Putamen (tissue), 1 donor: ENCODE measurements at regions not wholly inside any gene's neighbourhood (a gene's known extent, or its start where the extent isn't known, plus 50 kb on each side); places are given as distances from the start of the nearest gene placed in this dataset.
"Not testable (repeated sequence)": the region's sequence is repeated elsewhere in the genome, so short reads cannot be mapped to it uniquely, and the experiment has no call there.

ENCODE experiments used
- DNase-seq: peaks from one replicate; pipeline ENCODE4 v3.0.0-alpha.2; 2016; ENCODE audit warnings: low spot score

GRCh38 chr13:71214357-71214756 lies 652.6 kb downstream of the DACH1 start:
- no peak for DNase-seq

- no peak for DNase-seq
Measured at GRCh38 chr13:71213252-71213821, 653.7 kb downstream of the DACH1 start.

- no peak for DNase-seq
Measured at GRCh38 chr13:71210861-71211260, 656.1 kb downstream of the DACH1 start.

GRCh38 chr13:71209217-71209616 lies 657.8 kb downstream of the DACH1 start:
- no peak for DNase-seq

- DNase-seq = not testable (repeated sequence)
Measured at GRCh38 chr13:71184583-71184982, 682.4 kb downstream of the DACH1 start.

- DNase-seq = not testable (repeated sequence)
Measured at GRCh38 chr13:71183352-71183751, 683.7 kb downstream of the DACH1 start.

GRCh38 chr13:71171740-71172139 lies 695.3 kb downstream of the DACH1 start:
- no peak for DNase-seq

GRCh38 chr13:71169180-71169579 lies 697.8 kb downstream of the DACH1 start:
- no peak for DNase-seq

GRCh38 chr13:71156550-71156949 lies 710.5 kb downstream of the DACH1 start:
- DNase-seq = no peak

- no peak for DNase-seq
Measured at GRCh38 chr13:71149498-71150363, 717.3 kb downstream of the DACH1 start.

GRCh38 chr13:71149046-71149445 lies 718.0 kb downstream of the DACH1 start:
- no peak for DNase-seq

GRCh38 chr13:71148396-71148795 lies 718.6 kb downstream of the DACH1 start:
- no peak for DNase-seq

- no peak for DNase-seq
Measured at GRCh38 chr13:71144883-71145282, 722.1 kb downstream of the DACH1 start.

GRCh38 chr13:71137101-71137500 lies 729.9 kb downstream of the DACH1 start:
- DNase-seq = no peak

GRCh38 chr13:71124230-71124629 lies 742.8 kb downstream of the DACH1 start:
- no peak for DNase-seq

- DNase-seq = no peak
Measured at GRCh38 chr13:71118779-71119364, 748.1 kb downstream of the DACH1 start.

GRCh38 chr13:71117920-71118319 lies 749.1 kb downstream of the DACH1 start:
- DNase-seq = no peak

- DNase-seq = no peak
Measured at GRCh38 chr13:71115301-71115700, 751.7 kb downstream of the DACH1 start.

GRCh38 chr13:71096421-71096820 lies 770.6 kb downstream of the DACH1 start:
- no peak for DNase-seq

GRCh38 chr13:71090990-71091389 lies 776.0 kb downstream of the DACH1 start:
- DNase-seq = no peak

GRCh38 chr13:71089056-71089455 lies 777.9 kb downstream of the DACH1 start:
- no peak for DNase-seq

GRCh38 chr13:71087432-71087831 lies 779.6 kb downstream of the DACH1 start:
- no peak for DNase-seq

- DNase-seq = no peak
Measured at GRCh38 chr13:71087006-71087405, 780.0 kb downstream of the DACH1 start.
